Lower lobe of right lung (tissue), 2 donors: ENCODE measurements at regions not wholly inside any gene's neighbourhood (a gene's known extent, or its start where the extent isn't known, plus 50 kb on each side); places are given as distances from the start of the nearest gene placed in this dataset.

Experiments
- ATAC-seq, 2 donors: fragments of 200-7000 bp; cut with Tn5 transposase; one replicate each; pipeline ENCODE4 v1.9.1; 2020 to 2022; ENCODE audit warnings: mild to moderate bottlenecking in 2 of 2, moderate library complexity in 2 of 2
- DNase-seq: peaks from one replicate; pipeline ENCODE4 v3.0.0-alpha.2; 2020
- H3K27ac ChIP-seq: fragments of 200-600 bp; one replicate; pipeline ENCODE4 v1.8.0; 2022
- H3K27me3 ChIP-seq: fragments of 200-600 bp; one replicate; pipeline ENCODE4 v1.8.0; 2022; ENCODE audit warnings: low read depth
- H3K36me3 ChIP-seq: fragments of 200-600 bp; one replicate; pipeline ENCODE4 v1.8.0; 2022; ENCODE audit warnings: mild to moderate bottlenecking
- H3K4me1 ChIP-seq: fragments of 200-600 bp; one replicate; pipeline ENCODE4 v1.8.0; 2022
- H3K4me3 ChIP-seq: fragments of 200-600 bp; one replicate; pipeline ENCODE4 v1.8.0; 2022; ENCODE audit warnings: mild to moderate bottlenecking
- H3K9me3 ChIP-seq: fragments of 200-600 bp; one replicate; pipeline ENCODE4 v1.8.0; 2022
- CTCF ChIP-seq: fragments of 200-600 bp; IDR thresholded peaks from one replicate; pipeline ENCODE4 v1.8.0; 2022; ENCODE audit warnings: antibody characterized with exemption, mild to moderate bottlenecking
- intact Hi-C: fragments of 100-400 bp; cut with DNase I; formaldehyde crosslinking; loops from one replicate; pipeline ENCODE4 v1.11.0; 2022
- donor health status: DM: no; HTN: yes; CAD: no; lungs with severe emphysema.

- Histone ChIP-seq H3K27ac (no peak overlapping the region), H3K27me3 (no peaks in the 10 kb centered on the region), H3K4me1 (no peaks in the 10 kb centered on the region), H3K36me3 (no peaks in the 10 kb centered on the region), H3K9me3 (no peaks in the 10 kb centered on the region), H3K4me3 (no peak overlapping the region)
- no peak for ATAC-seq
- intact Hi-C loops = no loop called here
- TF ChIP-seq CTCF = no peak
- DNase-seq = no peak
Measured at GRCh38 chr21:16842696-16843035, 670.2 kb upstream of the CXADR start.

- H3K4me1 ChIP-seq = no peaks in the 10 kb centered on the region
- H3K36me3 ChIP-seq = no peaks in the 10 kb centered on the region
- intact Hi-C loops = no loop called here
- no peak overlapping the region for H3K4me3 ChIP-seq
- DNase-seq (no peak), ATAC-seq (no peak)
- no peak overlapping the region for H3K27ac ChIP-seq
- H3K9me3 ChIP-seq = no peaks in the 10 kb centered on the region
- no peaks in the 10 kb centered on the region for H3K27me3 ChIP-seq
- no peak for TF ChIP-seq CTCF
Measured at GRCh38 chr21:16847211-16847610, 665.6 kb upstream of the CXADR start.

- Histone ChIP-seq H3K36me3 (no peaks in the 10 kb centered on the region), H3K27ac (no peak overlapping the region), H3K9me3 (peaks cover 4% of the 10 kb centered on the region), H3K4me1 (no peaks in the 10 kb centered on the region), H3K27me3 (no peaks in the 10 kb centered on the region), H3K4me3 (no peak overlapping the region)
- TF ChIP-seq CTCF = no peak
- ATAC-seq (no peak), DNase-seq (no peak)
- intact Hi-C loops = no loop called here
Measured at GRCh38 chr21:16851054-16851453, 661.8 kb upstream of the CXADR start.

GRCh38 chr21:16855164-16855667, 657.6 kb upstream of the CXADR start:
- peaks cover 6% of the 10 kb centered on the region for H3K9me3 ChIP-seq
- no peak for TF ChIP-seq CTCF
- no peaks in the 10 kb centered on the region for H3K36me3 ChIP-seq
- H3K27ac ChIP-seq = no peak overlapping the region
- DNase-seq = no peak
- no peak for ATAC-seq
- intact Hi-C loops = no loop called here
- H3K4me3 ChIP-seq = no peak overlapping the region
- no peaks in the 10 kb centered on the region for H3K4me1 ChIP-seq
- no peaks in the 10 kb centered on the region for H3K27me3 ChIP-seq

GRCh38 chr21:16863362-16863905, 649.4 kb upstream of the CXADR start:
- ATAC-seq (no peak), DNase-seq (no peak)
- no peaks in the 10 kb centered on the region for H3K36me3 ChIP-seq
- no peaks in the 10 kb centered on the region for H3K27me3 ChIP-seq
- no peak overlapping the region for H3K27ac ChIP-seq
- no peaks in the 10 kb centered on the region for H3K9me3 ChIP-seq
- H3K4me3 ChIP-seq = no peak overlapping the region
- no peak for TF ChIP-seq CTCF
- H3K4me1 ChIP-seq = no peaks in the 10 kb centered on the region
- intact Hi-C loops = no loop called here

GRCh38 chr21:16863908-16864307, 648.9 kb upstream of the CXADR start:
- H3K36me3 ChIP-seq = no peaks in the 10 kb centered on the region
- no peaks in the 10 kb centered on the region for H3K27me3 ChIP-seq
- intact Hi-C loops = no loop called here
- no peaks in the 10 kb centered on the region for H3K4me1 ChIP-seq
- no peak for DNase-seq
- no peaks in the 10 kb centered on the region for H3K9me3 ChIP-seq
- ATAC-seq = no peak
- no peak for TF ChIP-seq CTCF
- no peak overlapping the region for H3K4me3 ChIP-seq
- no peak overlapping the region for H3K27ac ChIP-seq
